GM10266 (cell line): ENCODE measurements at regions not wholly inside any gene's neighbourhood (a gene's known extent, or its start where the extent isn't known, plus 50 kb on each side); places are given as distances from the start of the nearest gene placed in this dataset.
"Not testable (repeated sequence)": the region's sequence is repeated elsewhere in the genome, so short reads cannot be mapped to it uniquely, and the experiment has no call there.

Experiments
- DNase-seq: peaks from one replicate; pipeline ENCODE4 v3.0.0; 2012; ENCODE audit errors: extremely low spot score
- TF ChIP-seq, protein P1 (sequence below): IDR thresholded peaks from 2 replicates; pipeline ENCODE4 v1.5.1; 2012; ENCODE audit warnings: mild to moderate bottlenecking, low read depth; ENCODE audit not compliant: control insufficient read depth, insufficient read depth; ENCODE audit errors: missing control alignments

DNA sequence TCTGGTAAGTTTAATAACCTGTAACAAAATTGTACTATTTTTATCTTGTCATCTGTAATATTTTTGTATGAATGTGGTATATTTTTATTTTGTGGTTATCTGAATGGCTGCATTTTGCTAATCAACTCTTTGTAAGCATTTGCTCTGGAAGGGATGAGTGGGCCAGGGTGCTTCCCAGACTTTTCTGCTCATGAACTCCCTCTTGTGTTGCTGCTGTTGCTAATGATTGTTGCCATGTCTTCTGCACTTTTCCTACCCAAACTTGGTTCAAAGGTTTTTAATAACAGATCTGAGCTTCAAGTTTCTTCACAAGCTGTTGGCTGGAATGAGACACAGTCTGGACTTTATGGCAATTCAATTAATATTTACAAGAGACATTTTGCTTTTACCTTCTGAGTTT is 1005.7 kb downstream of the HACE1 start:
- TF ChIP-seq, protein P1, sequence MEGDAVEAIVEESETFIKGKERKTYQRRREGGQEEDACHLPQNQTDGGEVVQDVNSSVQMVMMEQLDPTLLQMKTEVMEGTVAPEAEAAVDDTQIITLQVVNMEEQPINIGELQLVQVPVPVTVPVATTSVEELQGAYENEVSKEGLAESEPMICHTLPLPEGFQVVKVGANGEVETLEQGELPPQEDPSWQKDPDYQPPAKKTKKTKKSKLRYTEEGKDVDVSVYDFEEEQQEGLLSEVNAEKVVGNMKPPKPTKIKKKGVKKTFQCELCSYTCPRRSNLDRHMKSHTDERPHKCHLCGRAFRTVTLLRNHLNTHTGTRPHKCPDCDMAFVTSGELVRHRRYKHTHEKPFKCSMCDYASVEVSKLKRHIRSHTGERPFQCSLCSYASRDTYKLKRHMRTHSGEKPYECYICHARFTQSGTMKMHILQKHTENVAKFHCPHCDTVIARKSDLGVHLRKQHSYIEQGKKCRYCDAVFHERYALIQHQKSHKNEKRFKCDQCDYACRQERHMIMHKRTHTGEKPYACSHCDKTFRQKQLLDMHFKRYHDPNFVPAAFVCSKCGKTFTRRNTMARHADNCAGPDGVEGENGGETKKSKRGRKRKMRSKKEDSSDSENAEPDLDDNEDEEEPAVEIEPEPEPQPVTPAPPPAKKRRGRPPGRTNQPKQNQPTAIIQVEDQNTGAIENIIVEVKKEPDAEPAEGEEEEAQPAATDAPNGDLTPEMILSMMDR, result no peak
- no peak for DNase-seq

DNA sequence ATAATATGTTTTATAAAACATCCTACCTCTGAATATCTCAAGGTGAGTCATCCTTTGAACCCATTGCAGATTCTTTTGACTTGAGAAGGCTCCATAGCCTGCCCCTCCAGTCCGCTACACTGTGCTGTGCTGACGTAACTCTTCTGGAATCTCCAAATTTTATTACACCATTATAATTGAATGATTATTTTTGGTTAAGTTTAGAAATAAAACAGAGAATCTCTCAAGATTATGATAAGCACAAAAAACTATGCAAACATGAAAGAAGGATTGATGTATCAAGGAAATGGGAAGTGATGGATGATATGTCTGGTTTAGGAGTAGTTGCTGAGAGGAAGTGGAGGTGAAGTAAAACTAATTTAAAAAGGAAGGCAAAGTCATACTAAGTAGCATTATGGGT is 1021.3 kb downstream of the HACE1 start:
- TF ChIP-seq, protein P1, result no peak
- no peak for DNase-seq

DNA sequence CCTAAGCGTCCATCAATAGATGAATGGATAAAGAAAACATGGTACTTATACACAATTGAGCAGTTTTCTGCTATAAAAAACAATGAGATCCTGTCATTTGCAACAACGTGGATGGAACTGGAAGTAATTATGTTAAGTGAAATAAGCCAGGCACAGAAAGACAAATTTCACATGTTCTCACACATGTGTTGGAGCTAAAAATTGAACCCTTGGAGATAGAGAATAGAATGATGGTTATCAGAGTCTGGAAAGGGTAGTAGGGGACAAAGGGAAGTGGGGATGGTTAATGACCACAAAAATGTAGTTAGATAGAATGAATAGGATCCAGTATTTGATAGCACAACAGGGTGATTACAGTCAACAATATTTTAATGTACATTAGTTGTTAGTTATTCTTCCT is 1033.5 kb downstream of the HACE1 start:
- TF ChIP-seq, protein P1, result no peak
- DNase-seq, result no peak

DNA sequence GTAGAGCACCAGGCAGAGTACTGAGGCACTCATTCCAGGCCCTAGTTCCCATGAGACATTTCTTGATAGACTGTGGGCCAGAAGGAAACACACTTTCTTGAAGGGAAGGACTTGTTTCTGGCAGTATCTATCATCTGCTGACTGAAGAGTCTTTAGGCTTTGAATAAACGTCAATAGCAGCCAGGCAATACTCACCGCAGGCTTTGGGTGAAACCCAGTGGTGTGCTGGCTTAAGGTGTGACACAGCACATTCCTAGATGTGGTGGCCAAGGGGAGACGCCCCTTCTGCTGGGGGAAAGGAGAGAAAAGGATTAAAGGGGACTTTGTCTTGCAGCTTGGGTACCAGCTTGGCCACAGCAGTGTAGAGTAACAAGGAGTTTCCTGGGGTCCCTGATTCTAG is 1039.6 kb downstream of the HACE1 start:
- DNase-seq, result no peak
- TF ChIP-seq, protein P1, result no peak

DNA sequence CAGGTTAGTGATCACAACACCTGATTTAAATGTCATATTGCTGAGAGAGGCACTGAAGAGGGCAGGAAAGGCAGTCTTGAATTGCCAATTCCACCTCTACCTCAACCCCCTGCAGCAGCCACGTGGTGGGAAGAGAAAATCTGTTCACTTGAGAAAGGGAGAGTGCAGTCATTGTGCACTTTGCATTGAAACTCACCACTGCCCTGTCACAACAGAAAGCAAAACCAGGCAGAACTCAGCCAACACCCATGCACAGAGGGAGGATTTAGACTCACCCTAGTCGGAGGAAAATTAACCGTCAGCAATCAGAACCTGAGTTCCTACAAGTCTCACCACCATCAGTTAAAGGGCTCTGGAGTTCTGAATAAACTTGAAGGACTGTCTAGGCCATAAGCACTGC is 1040.2 kb downstream of the HACE1 start:
- TF ChIP-seq, protein P1, result no peak
- DNase-seq, result no peak

DNA sequence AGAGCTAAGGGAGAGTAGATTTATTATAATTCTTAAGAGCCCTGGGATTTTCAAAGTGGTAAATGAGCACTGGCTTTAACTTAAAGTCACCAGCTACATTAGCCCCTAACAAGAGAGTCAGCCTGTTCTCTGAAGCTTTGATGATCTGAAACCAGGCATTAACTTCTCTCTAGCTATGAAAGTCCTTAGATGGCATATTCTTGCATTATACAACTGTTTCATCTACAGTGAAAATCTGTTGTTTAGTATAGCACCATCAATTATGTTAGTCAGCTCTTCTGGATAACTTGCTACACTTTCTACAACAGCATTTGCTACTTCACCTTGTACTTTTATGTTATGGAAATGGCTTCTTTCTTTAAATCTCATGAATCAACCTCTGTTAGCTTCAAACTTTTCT is 1046.7 kb downstream of the HACE1 start:
- TF ChIP-seq, protein P1, result no peak
- no peak for DNase-seq

DNA sequence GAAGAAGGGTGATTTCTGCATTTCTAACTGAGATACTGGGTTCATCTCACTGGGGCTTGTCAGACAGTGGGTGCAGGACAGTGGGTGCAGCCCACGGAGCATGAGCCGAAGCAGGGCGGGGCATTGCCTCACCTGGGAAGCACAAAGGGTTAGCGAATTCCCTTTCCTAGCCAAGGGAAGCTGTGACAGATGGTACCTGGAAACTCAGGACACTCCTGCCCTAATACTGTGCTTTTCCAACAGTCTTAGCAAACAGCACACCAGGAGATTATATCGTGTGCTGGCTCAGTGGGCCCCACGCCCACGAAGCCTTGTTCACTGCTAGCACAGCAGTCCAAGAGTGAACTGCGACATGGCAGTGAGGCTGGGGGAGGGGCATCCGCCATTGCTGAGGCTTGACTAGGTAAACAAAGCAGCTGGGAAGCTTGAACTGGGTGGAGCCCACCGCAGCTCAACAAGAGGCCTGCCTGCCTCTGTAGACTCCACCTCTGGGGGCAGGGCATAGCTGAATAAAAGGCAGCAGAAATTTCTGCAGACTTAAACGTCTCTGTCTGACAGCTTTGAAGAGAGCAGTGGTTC is 1057.7 kb downstream of the HACE1 start:
- not testable (repeated sequence) for DNase-seq

DNA sequence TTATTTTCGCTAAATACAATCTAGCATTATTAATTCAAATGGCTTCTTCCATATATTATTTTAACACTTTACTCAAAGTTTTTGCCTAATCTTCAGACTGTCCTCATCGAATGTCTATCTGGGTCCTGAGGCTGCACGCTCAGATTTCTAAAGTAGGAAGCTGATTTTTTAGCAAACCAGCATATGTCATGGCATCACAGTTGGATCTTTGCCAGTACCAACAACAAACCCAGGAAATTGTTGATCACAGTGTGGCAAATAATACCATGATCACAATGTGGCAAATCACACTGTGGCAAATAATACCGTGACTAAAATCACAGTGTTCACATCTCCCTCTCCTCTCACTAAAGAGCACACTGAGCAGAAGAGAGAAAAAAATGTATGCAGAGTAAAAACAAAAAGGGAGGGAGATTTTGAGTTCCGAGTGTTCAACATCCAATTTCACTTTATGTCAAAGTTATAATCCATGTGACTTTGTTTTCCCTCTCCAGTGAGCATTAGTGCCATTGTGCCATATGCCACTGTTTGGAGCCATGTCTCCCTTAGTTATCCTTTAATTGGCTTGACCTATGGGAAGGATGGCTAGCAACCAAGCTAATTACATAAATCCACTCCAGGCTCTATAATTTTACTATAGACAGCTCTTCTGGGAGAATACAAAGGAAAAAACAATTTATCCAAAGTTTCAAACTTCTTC is 1059.6 kb downstream of the HACE1 start:
- TF ChIP-seq, protein P1, result no peak
- DNase-seq, result no peak
